Upper lobe of left lung (tissue), 4 donors: ENCODE measurements at regions not wholly inside any gene's neighbourhood (a gene's known extent, or its start where the extent isn't known, plus 50 kb on each side); places are given as distances from the start of the nearest gene placed in this dataset.

Experiments
- EP300 ChIP-seq, 4 donors: sonication (generic); formaldehyde crosslinking; IDR thresholded peaks; one replicate each; pipeline ENCODE4 v1.5.1; 2017; ENCODE audit warnings: antibody characterized with exemption in 4 of 4, control low read depth in 2 of 4
- POLR2A ChIP-seq, 4 donors: fragments of 450-650 bp; IDR thresholded peaks; one replicate each; pipeline ENCODE4 v1.5.1; 2016 to 2017; ENCODE audit warnings: antibody characterized with exemption in 4 of 4, mild to moderate bottlenecking in 2 of 4
- POLR2AphosphoS5 ChIP-seq, 2 donors: sonication (generic); formaldehyde crosslinking; IDR thresholded peaks; one replicate each; pipeline ENCODE4 v1.5.1; 2017; ENCODE audit warnings: antibody characterized with exemption in 2 of 2
- TF ChIP-seq, protein P1 (sequence below), 6 experiments: fragments of 450-650 bp in 4 of 6; fragments of 200-600 bp in 2 of 6; sonication (generic) in 2 of 6; IDR thresholded peaks; one replicate each; pipeline ENCODE4 v1.5.1; 2016 to 2019; ENCODE audit warnings: antibody characterized with exemption in 6 of 6

DNA sequence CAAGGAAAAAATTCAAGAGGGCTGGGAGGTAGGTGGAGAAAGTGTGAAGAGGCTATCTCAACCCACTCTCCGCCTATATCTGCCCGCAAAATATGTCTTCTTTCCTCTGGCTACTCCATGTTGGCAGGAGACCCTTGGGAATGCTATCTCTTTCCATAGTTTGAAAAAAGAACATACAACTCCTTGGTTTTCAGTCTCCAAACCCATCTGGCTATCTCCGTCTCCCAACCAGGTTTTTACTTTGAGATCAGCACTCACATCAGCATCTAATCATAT lies 109.9 kb upstream of the IFNE start:
- TF ChIP-seq, protein P1, sequence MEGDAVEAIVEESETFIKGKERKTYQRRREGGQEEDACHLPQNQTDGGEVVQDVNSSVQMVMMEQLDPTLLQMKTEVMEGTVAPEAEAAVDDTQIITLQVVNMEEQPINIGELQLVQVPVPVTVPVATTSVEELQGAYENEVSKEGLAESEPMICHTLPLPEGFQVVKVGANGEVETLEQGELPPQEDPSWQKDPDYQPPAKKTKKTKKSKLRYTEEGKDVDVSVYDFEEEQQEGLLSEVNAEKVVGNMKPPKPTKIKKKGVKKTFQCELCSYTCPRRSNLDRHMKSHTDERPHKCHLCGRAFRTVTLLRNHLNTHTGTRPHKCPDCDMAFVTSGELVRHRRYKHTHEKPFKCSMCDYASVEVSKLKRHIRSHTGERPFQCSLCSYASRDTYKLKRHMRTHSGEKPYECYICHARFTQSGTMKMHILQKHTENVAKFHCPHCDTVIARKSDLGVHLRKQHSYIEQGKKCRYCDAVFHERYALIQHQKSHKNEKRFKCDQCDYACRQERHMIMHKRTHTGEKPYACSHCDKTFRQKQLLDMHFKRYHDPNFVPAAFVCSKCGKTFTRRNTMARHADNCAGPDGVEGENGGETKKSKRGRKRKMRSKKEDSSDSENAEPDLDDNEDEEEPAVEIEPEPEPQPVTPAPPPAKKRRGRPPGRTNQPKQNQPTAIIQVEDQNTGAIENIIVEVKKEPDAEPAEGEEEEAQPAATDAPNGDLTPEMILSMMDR (IDR thresholded peaks at IDR 0.05), result no peak
- no peak for TF ChIP-seq POLR2AphosphoS5 (IDR thresholded peaks at IDR 0.05)
- TF ChIP-seq POLR2A (IDR thresholded peaks at IDR 0.05), result no peak
- TF ChIP-seq EP300 (IDR thresholded peaks at IDR 0.05), result no peak
